ENCODE measurements at regions not wholly inside any gene's neighbourhood (a gene's known extent, or its start where the extent isn't known, plus 50 kb on each side); places are given as distances from the start of the nearest gene placed in this dataset.
A peak's percentile ranks its signal among the peaks of the same experiment; 100 is the strongest.

DNA sequence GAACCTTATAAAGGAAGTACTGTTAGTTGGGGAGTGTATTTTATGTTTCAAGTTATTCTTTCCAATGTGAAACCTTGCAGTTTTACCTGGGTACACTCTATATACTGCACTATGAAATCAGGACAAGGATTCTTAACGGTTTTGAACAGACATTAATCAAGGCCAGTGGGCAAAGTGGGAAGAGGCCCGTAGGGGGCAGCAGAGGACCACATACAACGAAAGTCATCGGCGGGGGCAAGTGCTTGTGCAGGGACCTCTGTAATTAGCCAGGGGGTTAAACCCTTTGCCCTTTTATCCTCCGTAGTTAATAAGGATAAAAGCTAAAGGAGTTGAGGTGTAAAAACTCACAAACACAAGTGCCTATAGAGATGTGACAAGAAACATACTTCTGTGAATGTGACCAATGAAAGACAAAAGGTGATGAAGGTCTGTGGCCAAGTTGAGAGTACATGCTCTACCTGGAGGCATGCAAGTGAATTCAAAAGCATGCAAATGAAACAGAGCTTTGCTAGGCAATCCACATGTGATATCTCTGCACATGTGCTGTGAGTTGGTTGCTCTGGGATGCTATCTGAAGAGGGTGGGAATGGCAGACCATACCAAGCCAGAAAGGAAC is 392.7 kb upstream of the MAN1A1 start:
- Mint-ChIP-seq H3K9me3 (no peaks in the 10 kb centered on the region), H3K27ac (no peak overlapping the region), H3K27me3 (ENCODE audit: low read depth, poor library complexity) (no peaks in the 10 kb centered on the region), H3K4me3 (no peak overlapping the region), H3K4me1 (no peaks in the 10 kb centered on the region), H3K36me3 (ENCODE audit: low read depth) (no peaks in the 10 kb centered on the region)
- TF ChIP-seq, protein P1, sequence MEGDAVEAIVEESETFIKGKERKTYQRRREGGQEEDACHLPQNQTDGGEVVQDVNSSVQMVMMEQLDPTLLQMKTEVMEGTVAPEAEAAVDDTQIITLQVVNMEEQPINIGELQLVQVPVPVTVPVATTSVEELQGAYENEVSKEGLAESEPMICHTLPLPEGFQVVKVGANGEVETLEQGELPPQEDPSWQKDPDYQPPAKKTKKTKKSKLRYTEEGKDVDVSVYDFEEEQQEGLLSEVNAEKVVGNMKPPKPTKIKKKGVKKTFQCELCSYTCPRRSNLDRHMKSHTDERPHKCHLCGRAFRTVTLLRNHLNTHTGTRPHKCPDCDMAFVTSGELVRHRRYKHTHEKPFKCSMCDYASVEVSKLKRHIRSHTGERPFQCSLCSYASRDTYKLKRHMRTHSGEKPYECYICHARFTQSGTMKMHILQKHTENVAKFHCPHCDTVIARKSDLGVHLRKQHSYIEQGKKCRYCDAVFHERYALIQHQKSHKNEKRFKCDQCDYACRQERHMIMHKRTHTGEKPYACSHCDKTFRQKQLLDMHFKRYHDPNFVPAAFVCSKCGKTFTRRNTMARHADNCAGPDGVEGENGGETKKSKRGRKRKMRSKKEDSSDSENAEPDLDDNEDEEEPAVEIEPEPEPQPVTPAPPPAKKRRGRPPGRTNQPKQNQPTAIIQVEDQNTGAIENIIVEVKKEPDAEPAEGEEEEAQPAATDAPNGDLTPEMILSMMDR (IDR thresholded peaks at IDR 0.05): peak; percentile 89
- peak; percentile 80 for DNase-seq

DNA sequence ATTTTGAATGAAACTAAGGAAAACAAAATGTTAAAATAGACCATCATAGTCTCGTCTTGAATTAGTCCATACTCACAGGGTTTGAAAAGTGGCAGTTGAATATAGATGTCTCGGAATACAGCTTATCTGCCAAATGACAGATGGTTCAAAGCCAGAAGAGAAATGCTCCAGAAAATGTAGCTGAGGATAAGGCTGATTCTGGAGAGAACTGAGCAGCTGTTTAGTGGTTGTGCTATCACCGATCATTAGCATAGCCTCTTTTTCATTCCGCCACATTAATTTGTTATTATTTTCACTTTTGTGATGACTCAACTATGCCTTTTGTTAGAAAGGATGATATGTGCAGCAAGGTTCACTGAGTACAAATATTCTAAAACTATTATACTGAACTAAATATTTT is 390.2 kb upstream of the MAN1A1 start:
- no peaks in the 10 kb centered on the region for H3K27me3 Mint-ChIP-seq (ENCODE audit: low read depth, poor library complexity)

DNA sequence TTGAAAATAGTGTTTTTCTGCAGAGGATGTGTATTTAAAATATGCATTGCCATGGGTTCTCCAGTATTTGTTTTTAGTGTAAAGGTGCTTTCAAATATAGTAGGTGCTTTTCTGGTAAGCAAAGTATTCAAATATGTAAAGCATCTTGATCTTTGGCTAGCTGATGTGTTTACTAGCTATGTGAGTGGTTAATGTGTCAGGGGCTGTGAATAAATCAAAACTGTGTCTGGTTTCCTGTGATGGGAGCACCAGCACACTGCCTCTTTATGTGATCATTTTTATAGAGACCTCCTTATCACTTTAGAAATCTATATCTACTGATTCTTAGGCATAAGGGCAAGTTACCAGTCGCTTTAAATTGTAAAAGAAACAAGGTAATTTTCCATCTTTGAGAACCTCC is 388.9 kb upstream of the MAN1A1 start:
- Mint-ChIP-seq H3K4me1 (peaks cover 19% of the 10 kb centered on the region), H3K36me3 (ENCODE audit: low read depth) (no peaks in the 10 kb centered on the region), H3K9me3 (no peaks in the 10 kb centered on the region), H3K4me3 (no peak overlapping the region), H3K27ac (no peak overlapping the region), H3K27me3 (ENCODE audit: low read depth, poor library complexity) (no peaks in the 10 kb centered on the region)
- TF ChIP-seq, protein P1 (IDR thresholded peaks at IDR 0.05): no peak
- no peak for DNase-seq

More for the DNA sequence above, 390.2 kb upstream of the MAN1A1 start:
- Mint-ChIP-seq H3K36me3 (ENCODE audit: low read depth) (no peaks in the 10 kb centered on the region), H3K27ac (no peak overlapping the region), H3K9me3 (no peaks in the 10 kb centered on the region), H3K4me1 (peaks cover 19% of the 10 kb centered on the region), H3K4me3 (no peak overlapping the region)
- DNase-seq: no peak
- TF ChIP-seq, protein P1 (IDR thresholded peaks at IDR 0.05): no peak

DNA sequence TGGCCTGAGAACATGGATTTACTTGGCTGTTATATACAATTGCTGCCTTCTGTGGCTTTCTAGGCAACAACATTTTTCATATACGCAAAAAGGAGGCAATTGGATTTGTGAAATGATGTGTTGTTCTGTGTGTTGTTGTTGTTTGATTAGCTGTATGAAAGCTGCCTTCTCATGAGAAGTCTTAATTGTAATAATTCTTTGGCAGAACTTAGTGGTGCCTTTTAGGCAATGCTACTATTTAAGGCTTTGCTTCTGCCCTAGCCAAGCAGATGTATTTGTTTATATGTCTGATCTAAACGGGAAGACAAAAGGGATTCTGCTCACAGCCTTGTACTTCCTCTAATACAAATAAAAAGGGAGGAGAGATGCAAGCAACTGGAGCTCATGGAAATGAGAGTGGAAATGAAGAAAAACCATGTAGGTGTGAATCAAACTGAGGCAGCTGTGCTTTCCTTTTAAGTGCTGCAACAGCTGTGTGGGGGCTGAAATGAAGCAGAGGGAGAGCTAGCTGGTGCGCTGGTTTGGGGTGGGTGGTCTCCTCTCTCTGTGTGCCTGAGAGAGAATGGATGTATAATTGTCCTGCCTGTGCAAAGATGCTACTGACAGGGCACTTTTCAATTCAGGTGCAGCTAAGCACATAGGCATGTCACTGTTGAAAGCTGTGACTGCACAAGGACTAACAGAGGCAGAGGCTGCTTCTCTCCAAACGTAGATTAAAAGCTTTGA is 386.9 kb upstream of the MAN1A1 start:
- no peaks in the 10 kb centered on the region for H3K27me3 Mint-ChIP-seq (ENCODE audit: low read depth, poor library complexity)
- H3K27ac Mint-ChIP-seq: no peak overlapping the region
- H3K4me3 Mint-ChIP-seq: no peak overlapping the region
- H3K36me3 Mint-ChIP-seq (ENCODE audit: low read depth): no peaks in the 10 kb centered on the region
- peaks cover 19% of the 10 kb centered on the region for H3K4me1 Mint-ChIP-seq
- no peaks in the 10 kb centered on the region for H3K9me3 Mint-ChIP-seq
- no peak for DNase-seq
- TF ChIP-seq, protein P1 (IDR thresholded peaks at IDR 0.05): no peak

DNA sequence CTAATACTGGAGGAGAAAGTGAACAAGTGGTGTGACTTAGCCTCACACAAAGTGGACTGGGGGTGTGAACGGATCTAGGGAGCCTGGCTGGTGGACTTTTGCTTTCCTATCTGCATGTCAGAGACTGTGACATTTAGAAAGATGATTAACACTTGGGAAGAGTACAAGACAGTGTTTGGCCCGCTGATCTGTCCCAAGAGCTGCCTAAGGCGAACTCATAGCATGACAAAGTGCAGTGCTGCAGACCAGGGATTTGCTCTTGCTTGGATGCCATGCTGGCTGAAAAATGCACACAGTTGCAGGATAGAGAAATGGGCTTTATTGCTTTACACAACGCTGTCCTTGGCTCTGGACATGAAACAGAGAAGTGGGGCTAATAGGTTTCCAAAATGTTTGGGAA is 386.0 kb upstream of the MAN1A1 start:
- Mint-ChIP-seq H3K27me3 (ENCODE audit: low read depth, poor library complexity) (no peaks in the 10 kb centered on the region), H3K27ac (no peak overlapping the region), H3K36me3 (ENCODE audit: low read depth) (no peaks in the 10 kb centered on the region), H3K9me3 (no peaks in the 10 kb centered on the region), H3K4me1 (peaks cover 19% of the 10 kb centered on the region), H3K4me3 (no peak overlapping the region)
- DNase-seq: no peak
- TF ChIP-seq, protein P1 (IDR thresholded peaks at IDR 0.05): no peak

DNA sequence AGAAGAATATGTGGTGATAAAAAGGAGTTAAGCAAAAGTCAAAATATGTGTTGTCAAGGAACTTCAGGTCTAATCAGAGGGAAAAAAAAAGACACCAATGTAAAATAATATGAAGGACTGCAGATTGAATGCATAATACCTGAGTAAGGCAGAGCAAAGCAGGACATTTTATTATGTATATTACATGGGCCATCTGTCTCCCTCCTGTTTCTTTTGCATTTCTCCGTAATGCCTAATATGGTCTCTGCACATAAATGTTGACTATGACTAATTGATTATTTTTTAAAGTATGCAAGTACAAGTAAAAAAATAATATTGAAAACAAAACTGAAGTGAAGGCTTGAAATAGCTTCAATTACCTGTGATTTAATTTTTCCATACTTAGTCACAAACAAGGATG is 384.7 kb upstream of the MAN1A1 start:
- no peaks in the 10 kb centered on the region for H3K36me3 Mint-ChIP-seq (ENCODE audit: low read depth)
- no peaks in the 10 kb centered on the region for H3K9me3 Mint-ChIP-seq
- H3K4me1 Mint-ChIP-seq: peaks cover 19% of the 10 kb centered on the region
- no peaks in the 10 kb centered on the region for H3K27me3 Mint-ChIP-seq (ENCODE audit: low read depth, poor library complexity)
- no peak overlapping the region for H3K27ac Mint-ChIP-seq
- DNase-seq: no peak
- TF ChIP-seq, protein P1 (IDR thresholded peaks at IDR 0.05): no peak
- no peak overlapping the region for H3K4me3 Mint-ChIP-seq
